ENCODE measurements at regions not wholly inside any gene's neighbourhood (a gene's known extent, or its start where the extent isn't known, plus 50 kb on each side); places are given as distances from the start of the nearest gene placed in this dataset.

- TF ChIP-seq CTCF (IDR thresholded peaks at IDR 0.05) (no peak), EP300 (IDR thresholded peaks at IDR 0.05) (no peak)
Measured at GRCh38 chr9:13627502-13627901, 348.0 kb upstream of the MPDZ start.

Data from gastroesophageal sphincter (tissue), 3 donors.